ENCODE measurements at regions not wholly inside any gene's neighbourhood (a gene's known extent, or its start where the extent isn't known, plus 50 kb on each side); places are given as distances from the start of the nearest gene placed in this dataset.
A peak's percentile ranks its signal among the peaks of the same experiment; 100 is the strongest.

- ATAC-seq = no peak
Measured at GRCh38 chr2:106572541-106573450, 85.6 kb downstream of the CD8B2 start.

- no peak for ATAC-seq
Measured at GRCh38 chr2:106573773-106574172, 86.6 kb downstream of the CD8B2 start.

DNA sequence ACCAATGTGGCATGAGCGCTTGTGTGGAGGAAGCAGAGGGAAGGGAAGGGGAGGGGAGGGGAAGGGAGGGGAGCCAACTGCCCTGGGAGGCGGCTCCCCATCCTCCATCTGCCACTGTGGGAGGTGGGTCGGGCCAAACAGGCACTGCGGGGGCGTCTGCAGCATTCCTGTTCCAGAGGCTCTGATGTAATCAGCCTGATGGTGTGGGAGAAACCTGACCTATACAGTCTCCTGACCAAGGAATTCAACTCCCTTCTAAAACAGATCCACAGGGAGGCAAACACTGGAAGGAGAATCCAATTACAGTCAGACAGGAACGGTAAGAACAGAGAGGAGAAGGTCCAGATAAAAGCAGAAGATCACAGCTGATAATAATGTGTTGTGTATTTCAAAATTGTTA lies 88.8 kb downstream of the CD8B2 start:
- no peak for ATAC-seq

DNA sequence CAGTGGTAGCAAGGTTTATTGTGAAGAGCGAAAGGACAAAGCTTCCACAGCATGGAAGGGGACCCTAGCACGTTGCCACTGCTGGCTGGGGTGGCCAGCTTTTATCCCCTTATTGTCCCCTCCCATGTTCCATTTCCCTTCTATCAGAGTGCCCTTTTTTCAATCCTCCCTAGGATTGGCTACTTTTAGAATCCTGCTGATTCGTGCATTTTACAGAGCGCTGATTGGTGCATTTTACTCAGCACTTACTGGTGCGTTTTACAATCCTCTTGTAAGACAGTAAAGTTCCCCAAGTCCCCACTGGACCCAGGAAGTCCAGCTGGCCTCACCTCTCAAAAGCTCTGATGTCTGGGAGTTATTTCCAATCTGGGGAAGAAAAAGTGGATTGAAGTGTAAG lies 90.1 kb downstream of the CD8B2 start:
- no peak for ATAC-seq

GRCh38 chr2:106579750-106580197 lies 92.6 kb downstream of the CD8B2 start:
- ATAC-seq = no peak

- ATAC-seq = no peak
Measured at GRCh38 chr2:106580241-106580640, 93.1 kb downstream of the CD8B2 start.

GRCh38 chr2:106581328-106581727 lies 94.2 kb downstream of the CD8B2 start:
- ATAC-seq = no peak

DNA sequence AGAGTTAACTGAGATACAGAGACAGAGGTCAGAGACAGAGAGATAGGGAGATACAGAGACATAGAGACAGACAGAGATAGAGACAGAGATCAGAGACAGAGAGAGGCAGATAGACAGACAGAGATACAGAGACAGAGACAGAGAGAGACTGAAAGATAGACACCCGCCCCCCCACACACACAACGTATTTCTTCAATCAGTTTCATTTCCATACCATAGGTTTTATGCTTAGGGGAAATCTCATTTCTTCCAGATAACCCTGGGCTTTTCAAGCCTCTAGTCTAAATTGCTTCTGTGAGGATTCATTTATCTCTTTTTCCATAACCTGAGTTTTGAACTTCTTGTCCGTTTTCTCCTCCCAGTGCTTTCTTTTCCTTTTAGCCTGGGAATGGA lies 94.6 kb downstream of the CD8B2 start:
- ATAC-seq = peak; percentile 37 to 42

- ATAC-seq = peak; percentile 80
Measured at GRCh38 chr2:106582148-106583143, 95.3 kb downstream of the CD8B2 start.

DNA sequence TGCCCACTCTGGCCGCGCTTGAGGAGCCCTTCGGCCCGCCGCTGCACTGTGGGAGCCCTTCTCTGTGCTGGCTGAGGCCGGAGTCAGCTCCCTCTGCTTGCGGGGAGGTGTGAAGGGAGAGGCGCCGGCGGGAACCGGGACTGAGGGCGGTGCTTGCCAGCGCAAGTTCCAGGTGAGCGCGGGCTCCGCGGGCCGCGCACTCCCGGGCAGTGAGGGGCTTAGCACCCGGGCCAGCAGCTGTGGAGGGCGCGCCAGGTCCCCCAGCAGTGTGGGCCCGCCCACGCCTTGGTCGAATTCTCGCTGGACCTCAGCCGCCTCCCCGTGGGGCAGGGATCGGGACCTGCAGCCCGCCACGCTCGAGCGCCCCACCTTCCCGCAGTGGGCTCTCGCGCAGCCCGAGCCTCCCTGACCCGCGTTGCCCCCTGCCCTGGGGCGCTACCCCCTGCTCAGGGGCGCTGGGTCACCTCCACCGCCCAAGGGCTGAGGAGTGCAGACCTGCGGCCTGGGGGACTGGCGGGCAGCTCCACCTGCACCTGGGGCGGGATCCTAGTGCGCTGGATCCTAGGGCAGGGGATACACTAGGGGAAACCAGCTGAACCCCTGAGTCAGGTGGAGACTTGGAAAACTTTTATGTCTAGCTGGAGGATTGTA lies 97.3 kb downstream of the CD8B2 start:
- ATAC-seq = no peak

- no peak for ATAC-seq
Measured at GRCh38 chr2:106596844-106597243, 109.7 kb downstream of the CD8B2 start.

GRCh38 chr2:106599540-106599939 lies 112.4 kb downstream of the CD8B2 start:
- ATAC-seq = no peak

GRCh38 chr2:106602042-106602441 lies 114.9 kb downstream of the CD8B2 start:
- ATAC-seq = no peak

- ATAC-seq = no peak
Measured at GRCh38 chr2:106606652-106607051, 119.5 kb downstream of the CD8B2 start.

- no peak for ATAC-seq
Measured at GRCh38 chr2:106607371-106607770, 120.2 kb downstream of the CD8B2 start.

- no peak for ATAC-seq
Measured at GRCh38 chr2:106609780-106610179, 122.6 kb downstream of the CD8B2 start.

- ATAC-seq = no peak
Measured at GRCh38 chr2:106614511-106615291, 127.5 kb downstream of the CD8B2 start.

DNA sequence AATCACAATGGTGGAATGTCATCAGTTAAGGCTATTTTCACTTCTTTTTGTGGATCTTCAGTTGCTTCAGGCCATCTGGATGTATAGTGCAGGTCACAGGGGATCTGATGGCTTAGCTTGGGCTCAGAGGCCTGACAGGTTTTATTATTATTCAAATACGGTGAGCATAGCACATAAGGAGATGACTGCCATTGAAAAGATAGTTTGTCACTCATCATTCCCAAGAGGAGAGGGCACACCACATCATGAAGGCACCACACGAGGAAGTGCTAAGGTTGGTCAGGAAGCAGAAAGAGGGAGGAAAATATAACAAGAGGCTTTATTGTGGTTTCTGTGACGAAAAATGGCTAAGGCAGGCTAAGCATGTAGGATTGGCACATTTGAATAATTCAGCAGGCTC lies 131.4 kb downstream of the CD8B2 start:
- ATAC-seq = no peak

- no peak for ATAC-seq
Measured at GRCh38 chr2:106623456-106623855, 136.3 kb downstream of the CD8B2 start.

GRCh38 chr2:106624787-106625380 lies 137.7 kb downstream of the CD8B2 start:
- no peak for ATAC-seq

DNA sequence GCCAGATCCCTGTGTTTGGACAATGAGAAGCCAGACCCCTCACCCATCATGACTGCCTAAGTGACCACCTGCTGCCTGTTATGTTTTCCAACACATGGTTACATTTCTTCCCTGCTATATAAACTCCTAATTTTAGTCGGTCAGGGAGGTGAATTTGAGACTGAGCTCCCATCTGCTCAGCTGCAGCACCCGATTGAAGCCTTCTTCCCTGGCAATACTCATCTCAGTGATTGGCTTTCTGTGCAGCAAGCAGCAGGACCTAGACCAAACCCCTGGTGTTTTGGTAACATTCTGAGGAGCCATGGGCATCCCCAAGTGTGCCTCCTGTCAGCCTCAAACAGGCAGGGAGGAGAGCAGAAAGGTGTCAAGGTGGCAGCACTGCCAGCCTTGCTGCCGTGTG lies 141.2 kb downstream of the CD8B2 start:
- ATAC-seq = no peak

DNA sequence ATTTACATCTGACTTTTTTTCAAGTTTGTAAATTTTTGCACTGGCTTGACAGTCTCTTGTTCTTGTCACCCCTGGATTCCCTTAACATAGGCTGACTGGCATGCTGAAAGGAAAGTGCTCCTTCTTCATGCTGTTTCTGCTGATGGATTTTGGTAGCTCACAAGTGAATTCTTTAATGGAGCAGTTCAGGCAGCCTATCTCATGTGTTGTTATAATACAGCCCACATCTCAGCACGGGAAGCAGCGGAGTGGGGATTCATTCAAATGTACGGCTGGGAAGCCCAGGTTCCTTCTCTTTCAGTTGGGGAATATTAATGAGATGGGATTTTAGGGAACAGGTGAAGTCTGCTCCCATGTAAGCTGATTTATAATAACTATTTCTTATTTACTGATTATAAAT lies 142.8 kb downstream of the CD8B2 start:
- ATAC-seq = no peak

Measured in activated CD4-positive, CD25-positive, alpha-beta regulatory T cell treated with anti-CD3 and anti-CD28 coated beads, Interleukin-2, amount 50 U/mL, for 24 hours (primary cell).